ENCODE measurements at regions not wholly inside any gene's neighbourhood (a gene's known extent, or its start where the extent isn't known, plus 50 kb on each side); places are given as distances from the start of the nearest gene placed in this dataset.

DNA sequence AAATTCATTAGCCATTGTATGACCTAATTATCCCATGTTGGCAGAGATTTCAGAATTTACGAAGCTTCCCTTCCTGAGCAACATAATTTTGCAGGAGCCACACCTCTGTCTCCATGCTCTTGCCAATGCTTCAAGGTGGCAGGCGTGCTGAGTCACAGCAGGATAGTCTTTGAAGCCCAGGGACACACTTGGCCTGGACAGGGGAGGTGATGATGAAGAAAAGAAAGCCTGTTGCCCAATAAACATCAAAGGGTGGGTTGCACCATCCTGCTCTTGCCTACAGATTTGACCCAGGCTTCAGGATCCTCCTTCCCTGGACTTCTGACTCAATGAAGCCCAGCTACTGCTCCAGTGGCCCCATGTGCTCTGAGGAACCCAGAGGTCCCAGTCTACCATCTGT is 117.1 kb downstream of the MINAR1 start:
- CTCF ChIA-PET: no interaction called here
- no TSS peak for BruUV-seq (replicated peaks)
- TF ChIP-seq, protein P1, sequence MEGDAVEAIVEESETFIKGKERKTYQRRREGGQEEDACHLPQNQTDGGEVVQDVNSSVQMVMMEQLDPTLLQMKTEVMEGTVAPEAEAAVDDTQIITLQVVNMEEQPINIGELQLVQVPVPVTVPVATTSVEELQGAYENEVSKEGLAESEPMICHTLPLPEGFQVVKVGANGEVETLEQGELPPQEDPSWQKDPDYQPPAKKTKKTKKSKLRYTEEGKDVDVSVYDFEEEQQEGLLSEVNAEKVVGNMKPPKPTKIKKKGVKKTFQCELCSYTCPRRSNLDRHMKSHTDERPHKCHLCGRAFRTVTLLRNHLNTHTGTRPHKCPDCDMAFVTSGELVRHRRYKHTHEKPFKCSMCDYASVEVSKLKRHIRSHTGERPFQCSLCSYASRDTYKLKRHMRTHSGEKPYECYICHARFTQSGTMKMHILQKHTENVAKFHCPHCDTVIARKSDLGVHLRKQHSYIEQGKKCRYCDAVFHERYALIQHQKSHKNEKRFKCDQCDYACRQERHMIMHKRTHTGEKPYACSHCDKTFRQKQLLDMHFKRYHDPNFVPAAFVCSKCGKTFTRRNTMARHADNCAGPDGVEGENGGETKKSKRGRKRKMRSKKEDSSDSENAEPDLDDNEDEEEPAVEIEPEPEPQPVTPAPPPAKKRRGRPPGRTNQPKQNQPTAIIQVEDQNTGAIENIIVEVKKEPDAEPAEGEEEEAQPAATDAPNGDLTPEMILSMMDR (IDR thresholded peaks at IDR 0.05; ENCODE audit: unreplicated experiment): no peak

DNA sequence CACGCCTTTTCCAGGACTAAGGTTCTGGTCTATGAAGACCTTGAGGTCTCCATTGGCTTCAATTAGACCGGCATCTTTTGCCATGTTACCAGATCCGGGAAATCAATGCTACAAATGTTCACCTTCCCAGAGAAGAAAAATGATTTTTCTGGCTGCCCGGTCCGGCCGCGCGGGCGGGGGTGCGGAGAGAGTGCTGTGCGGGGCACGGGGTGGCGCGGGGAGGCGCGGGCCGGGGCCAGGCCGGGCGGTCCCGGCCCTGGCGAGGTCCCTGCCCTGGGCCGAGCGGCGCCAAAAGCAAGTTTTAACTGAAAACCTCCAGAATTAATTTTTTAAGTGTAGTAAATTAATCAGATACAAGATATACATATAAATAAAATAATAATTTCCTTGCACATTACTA is 128.2 kb downstream of the MINAR1 start:
- Mint-ChIP-seq H3K36me3 (ENCODE audit: insufficient read depth, unreplicated experiment) (no peaks in the 10 kb centered on the region), H3K27ac (ENCODE audit: unreplicated experiment) (no peak overlapping the region), H3K4me3 (ENCODE audit: low read depth, unreplicated experiment) (no peak overlapping the region), H3K4me1 (ENCODE audit: low read depth, unreplicated experiment) (no peaks in the 10 kb centered on the region), H3K9me3 (ENCODE audit: low read depth, unreplicated experiment) (no peaks in the 10 kb centered on the region), H3K27me3 (ENCODE audit: unreplicated experiment) (peaks cover 37% of the 10 kb centered on the region)
- DNase-seq: no peak
- TF ChIP-seq, protein P1 (IDR thresholded peaks at IDR 0.05; ENCODE audit: unreplicated experiment): no peak
- intact Hi-C loops (cut with micrococcal nuclease; ENCODE audit: unreplicated experiment): no loop called here
- BruUV-seq (replicated peaks): no TSS peak
- CTCF ChIA-PET: no interaction called here

More for the DNA sequence above, 117.1 kb downstream of the MINAR1 start:
- intact Hi-C loops (cut with micrococcal nuclease; ENCODE audit: unreplicated experiment): no loop called here
- Mint-ChIP-seq H3K36me3 (ENCODE audit: insufficient read depth, unreplicated experiment) (no peaks in the 10 kb centered on the region), H3K4me3 (ENCODE audit: low read depth, unreplicated experiment) (no peak overlapping the region), H3K9me3 (ENCODE audit: low read depth, unreplicated experiment) (no peaks in the 10 kb centered on the region), H3K27ac (ENCODE audit: unreplicated experiment) (no peak overlapping the region), H3K4me1 (ENCODE audit: low read depth, unreplicated experiment) (no peaks in the 10 kb centered on the region), H3K27me3 (ENCODE audit: unreplicated experiment) (peaks cover 65% of the 10 kb centered on the region)
- DNase-seq: no peak

GRCh38 chr15:79561982-79562381 is 129.8 kb downstream of the MINAR1 start:
- DNase-seq: no peak
- H3K4me3 Mint-ChIP-seq (ENCODE audit: low read depth, unreplicated experiment): no peak overlapping the region
- TF ChIP-seq, protein P1 (IDR thresholded peaks at IDR 0.05; ENCODE audit: unreplicated experiment): no peak
- CTCF ChIA-PET: no interaction called here
- H3K9me3 Mint-ChIP-seq (ENCODE audit: low read depth, unreplicated experiment): no peaks in the 10 kb centered on the region
- no peaks in the 10 kb centered on the region for H3K36me3 Mint-ChIP-seq (ENCODE audit: insufficient read depth, unreplicated experiment)
- peaks cover 37% of the 10 kb centered on the region for H3K27me3 Mint-ChIP-seq (ENCODE audit: unreplicated experiment)
- H3K4me1 Mint-ChIP-seq (ENCODE audit: low read depth, unreplicated experiment): no peaks in the 10 kb centered on the region
- no peak overlapping the region for H3K27ac Mint-ChIP-seq (ENCODE audit: unreplicated experiment)
- intact Hi-C loops (cut with micrococcal nuclease; ENCODE audit: unreplicated experiment): no loop called here
- no TSS peak for BruUV-seq (replicated peaks)

- Mint-ChIP-seq H3K9me3 (ENCODE audit: low read depth, unreplicated experiment) (no peaks in the 10 kb centered on the region), H3K36me3 (ENCODE audit: insufficient read depth, unreplicated experiment) (no peaks in the 10 kb centered on the region), H3K4me1 (ENCODE audit: low read depth, unreplicated experiment) (no peaks in the 10 kb centered on the region), H3K27me3 (ENCODE audit: unreplicated experiment) (peaks cover 37% of the 10 kb centered on the region), H3K4me3 (ENCODE audit: low read depth, unreplicated experiment) (no peak overlapping the region), H3K27ac (ENCODE audit: unreplicated experiment) (no peak overlapping the region)
- DNase-seq: no peak
- TF ChIP-seq, protein P1 (IDR thresholded peaks at IDR 0.05; ENCODE audit: unreplicated experiment): no peak
- no TSS peak for BruUV-seq (replicated peaks)
- intact Hi-C loops (cut with micrococcal nuclease; ENCODE audit: unreplicated experiment): no loop called here
- CTCF ChIA-PET: no interaction called here
Observed at GRCh38 chr15:79562403-79562815, 130.3 kb downstream of the MINAR1 start.
